ENCODE measurements at regions not wholly inside any gene's neighbourhood (a gene's known extent, or its start where the extent isn't known, plus 50 kb on each side); places are given as distances from the start of the nearest gene placed in this dataset.

DNA sequence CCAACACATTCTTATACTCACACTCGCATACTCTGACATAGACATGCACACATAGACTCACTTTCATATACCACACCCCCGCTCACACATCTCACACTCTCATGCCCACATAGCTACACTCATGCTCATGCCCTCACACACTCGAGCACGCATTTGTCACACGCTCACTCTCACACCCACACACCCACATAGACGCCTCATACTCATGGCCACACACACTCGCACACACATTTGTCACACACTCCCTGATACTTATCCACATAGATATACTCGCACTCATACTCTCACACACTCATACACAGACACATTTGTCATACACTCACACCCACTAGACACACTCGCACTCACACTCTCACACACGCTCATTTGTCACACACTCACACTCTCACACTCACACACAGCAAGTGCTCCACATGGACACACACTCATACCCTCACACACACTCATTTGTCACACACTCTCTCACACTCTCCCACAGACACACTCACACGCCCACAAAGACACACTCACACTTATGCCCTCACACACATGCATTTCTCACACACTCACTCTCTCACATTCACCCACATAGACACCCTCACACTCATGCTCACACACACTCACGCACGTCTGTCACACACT is 50.9 kb downstream of the TNP1 start:
- intact Hi-C loops (cut with micrococcal nuclease): no loop called here

More for the DNA sequence above, 50.9 kb downstream of the TNP1 start:
- FAIRE-seq: no peak
- H3K9me1 ChIP-seq (replicated peaks; ENCODE audit: control insufficient read depth, extremely low read depth, insufficient read depth, low read length): no peaks in the 10 kb centered on the region
- no peak overlapping the region for H3K4me3 ChIP-seq (replicated peaks in 1 of 3; ENCODE audit: insufficient read depth in 1 of 3, low read depth in 1 of 3, low read length in 3 of 3)
- H3K4me1 ChIP-seq (ENCODE audit: control insufficient read depth, extremely low read depth, insufficient read depth, low read length): no peaks in the 10 kb centered on the region
- H3K9ac ChIP-seq (replicated peaks; ENCODE audit: extremely low read depth, insufficient read depth, low read length): no peak overlapping the region
- no peaks in the 10 kb centered on the region for H3K36me3 ChIP-seq (ENCODE audit: control insufficient read depth in 2 of 2, extremely low read depth in 1 of 2, insufficient read depth in 2 of 2, low read length in 2 of 2)
- H3K9me3 ChIP-seq (replicated peaks; ENCODE audit: control insufficient read depth, insufficient read depth, low read length): no peaks in the 10 kb centered on the region
- no peak for TF ChIP-seq FOS (IDR thresholded peaks at IDR 0.05; ENCODE audit: borderline replicate concordance, insufficient read depth, low read length)
- TF ChIP-seq, protein P1, sequence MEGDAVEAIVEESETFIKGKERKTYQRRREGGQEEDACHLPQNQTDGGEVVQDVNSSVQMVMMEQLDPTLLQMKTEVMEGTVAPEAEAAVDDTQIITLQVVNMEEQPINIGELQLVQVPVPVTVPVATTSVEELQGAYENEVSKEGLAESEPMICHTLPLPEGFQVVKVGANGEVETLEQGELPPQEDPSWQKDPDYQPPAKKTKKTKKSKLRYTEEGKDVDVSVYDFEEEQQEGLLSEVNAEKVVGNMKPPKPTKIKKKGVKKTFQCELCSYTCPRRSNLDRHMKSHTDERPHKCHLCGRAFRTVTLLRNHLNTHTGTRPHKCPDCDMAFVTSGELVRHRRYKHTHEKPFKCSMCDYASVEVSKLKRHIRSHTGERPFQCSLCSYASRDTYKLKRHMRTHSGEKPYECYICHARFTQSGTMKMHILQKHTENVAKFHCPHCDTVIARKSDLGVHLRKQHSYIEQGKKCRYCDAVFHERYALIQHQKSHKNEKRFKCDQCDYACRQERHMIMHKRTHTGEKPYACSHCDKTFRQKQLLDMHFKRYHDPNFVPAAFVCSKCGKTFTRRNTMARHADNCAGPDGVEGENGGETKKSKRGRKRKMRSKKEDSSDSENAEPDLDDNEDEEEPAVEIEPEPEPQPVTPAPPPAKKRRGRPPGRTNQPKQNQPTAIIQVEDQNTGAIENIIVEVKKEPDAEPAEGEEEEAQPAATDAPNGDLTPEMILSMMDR (IDR thresholded peaks at IDR 0.05; ENCODE audit: extremely low read depth in 1 of 2, insufficient read depth in 1 of 2, low read depth in 1 of 2, low read length in 2 of 2): no peak
- no peak for TF ChIP-seq EZH2 (IDR thresholded peaks at IDR 0.05; ENCODE audit: borderline replicate concordance, low read depth, low read length, severe bottlenecking)
- TF ChIP-seq, protein P2, sequence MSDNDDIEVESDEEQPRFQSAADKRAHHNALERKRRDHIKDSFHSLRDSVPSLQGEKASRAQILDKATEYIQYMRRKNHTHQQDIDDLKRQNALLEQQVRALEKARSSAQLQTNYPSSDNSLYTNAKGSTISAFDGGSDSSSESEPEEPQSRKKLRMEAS (IDR thresholded peaks at IDR 0.05; ENCODE audit: insufficient read depth, insufficient read length): no peak
- TF ChIP-seq JUN (IDR thresholded peaks at IDR 0.05; ENCODE audit: borderline replicate concordance, insufficient read depth, insufficient read length, low read depth): no peak
- TF ChIP-seq MYC (IDR thresholded peaks at IDR 0.05; ENCODE audit: low read depth, low read length): no peak
- no peak for TF ChIP-seq POLR2AphosphoS5 (IDR thresholded peaks at IDR 0.05; ENCODE audit: insufficient read depth, low read depth, low read length)
- TF ChIP-seq POLR2A (IDR thresholded peaks at IDR 0.05; ENCODE audit: low read depth, low read length): no peak
- no peak for TF ChIP-seq GATA2 (IDR thresholded peaks at IDR 0.05; ENCODE audit: insufficient read depth, insufficient read length, low read depth, low read length)
- no peak for DNase-seq (ENCODE audit: low read depth, low spot score)
- no peak overlapping the region for H3K4me2 ChIP-seq (ENCODE audit: insufficient read depth, low read length)
- POLR2A ChIA-PET: no interaction called here
- no peak overlapping the region for H3K27ac ChIP-seq (ENCODE audit: insufficient read depth, low read depth, low read length)
- BruUV-seq (replicated peaks): no TSS peak
- no peak overlapping the region for H2AFZ ChIP-seq (ENCODE audit: low read depth, low read length)
- dilution Hi-C loops (cut with MboI; ENCODE audit: extremely low pct_ligation_motif_present, low sequenced_read_pairs): no loop called here
- H3K79me2 ChIP-seq (ENCODE audit: control insufficient read depth, insufficient read depth, low read length): no peaks in the 10 kb centered on the region
- H3K27me3 ChIP-seq (ENCODE audit: control insufficient read depth in 2 of 2, insufficient read depth in 2 of 2, low read length in 2 of 2): no peaks in the 10 kb centered on the region
- no peaks in the 10 kb centered on the region for H4K20me1 ChIP-seq (replicated peaks; ENCODE audit: control insufficient read depth, extremely low read depth, insufficient read depth, low read length)
- CTCF ChIA-PET: interaction anchor here (1.9 kb wide), 1 partner anchor 357 kb away, joined by 4 read pairs; no protein-coding TSS in a partner anchor
